ENCODE measurements at regions not wholly inside any gene's neighbourhood (a gene's known extent, or its start where the extent isn't known, plus 50 kb on each side); places are given as distances from the start of the nearest gene placed in this dataset.

DNA sequence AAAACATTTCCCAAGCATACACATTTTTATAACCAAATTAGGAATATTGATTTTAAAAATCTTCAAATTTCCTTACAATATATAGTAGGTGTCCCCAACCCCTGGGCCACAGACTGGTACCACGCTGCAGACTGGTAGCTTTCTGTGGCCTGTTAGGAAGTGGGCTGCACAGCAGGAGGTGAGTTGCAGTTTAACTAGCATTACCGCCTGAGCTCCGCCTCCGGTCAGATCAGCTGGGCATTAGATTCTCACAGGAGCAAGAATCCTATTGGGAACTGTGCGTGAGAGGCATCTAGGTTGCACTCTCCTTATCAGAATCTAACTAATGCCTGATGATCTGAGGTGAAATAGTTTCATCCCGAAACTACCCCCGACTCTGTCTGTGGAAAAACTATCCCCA is 62.1 kb downstream of the ZWINT start:
- H3K27me3 ChIP-seq (replicated peaks; ENCODE audit: insufficient read depth, low read length), result no peaks in the 10 kb centered on the region
- H3K9me2 ChIP-seq (replicated peaks; ENCODE audit: insufficient read depth, low read length), result no peaks in the 10 kb centered on the region
- H3K4me2 ChIP-seq (ENCODE audit: low read depth, low read length), result no peak overlapping the region
- H3K4me1 ChIP-seq (ENCODE audit: low read length), result no peaks in the 10 kb centered on the region
- H2AFZ ChIP-seq (ENCODE audit: low read length), result no peak overlapping the region
- H3K79me2 ChIP-seq (ENCODE audit: low read length), result no peaks in the 10 kb centered on the region
- no peaks in the 10 kb centered on the region for H3F3A ChIP-seq (ENCODE audit: insufficient read depth, low read length)
- H3K36me3 ChIP-seq (replicated peaks; ENCODE audit: insufficient read depth, low read length), result no peaks in the 10 kb centered on the region
- H3K9me3 ChIP-seq (replicated peaks; ENCODE audit: insufficient read depth, low read length), result no peaks in the 10 kb centered on the region
- no peaks in the 10 kb centered on the region for H4K20me1 ChIP-seq (ENCODE audit: insufficient read depth, low read length)
- H3K27ac ChIP-seq (ENCODE audit: low read length), result no peak overlapping the region
- no peak for DNase-seq
- TF ChIP-seq, protein P1, sequence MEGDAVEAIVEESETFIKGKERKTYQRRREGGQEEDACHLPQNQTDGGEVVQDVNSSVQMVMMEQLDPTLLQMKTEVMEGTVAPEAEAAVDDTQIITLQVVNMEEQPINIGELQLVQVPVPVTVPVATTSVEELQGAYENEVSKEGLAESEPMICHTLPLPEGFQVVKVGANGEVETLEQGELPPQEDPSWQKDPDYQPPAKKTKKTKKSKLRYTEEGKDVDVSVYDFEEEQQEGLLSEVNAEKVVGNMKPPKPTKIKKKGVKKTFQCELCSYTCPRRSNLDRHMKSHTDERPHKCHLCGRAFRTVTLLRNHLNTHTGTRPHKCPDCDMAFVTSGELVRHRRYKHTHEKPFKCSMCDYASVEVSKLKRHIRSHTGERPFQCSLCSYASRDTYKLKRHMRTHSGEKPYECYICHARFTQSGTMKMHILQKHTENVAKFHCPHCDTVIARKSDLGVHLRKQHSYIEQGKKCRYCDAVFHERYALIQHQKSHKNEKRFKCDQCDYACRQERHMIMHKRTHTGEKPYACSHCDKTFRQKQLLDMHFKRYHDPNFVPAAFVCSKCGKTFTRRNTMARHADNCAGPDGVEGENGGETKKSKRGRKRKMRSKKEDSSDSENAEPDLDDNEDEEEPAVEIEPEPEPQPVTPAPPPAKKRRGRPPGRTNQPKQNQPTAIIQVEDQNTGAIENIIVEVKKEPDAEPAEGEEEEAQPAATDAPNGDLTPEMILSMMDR (IDR thresholded peaks at IDR 0.05; ENCODE audit: low read length), result no peak
- no peak for TF ChIP-seq EZH2phosphoT487 (IDR thresholded peaks at IDR 0.05; ENCODE audit: low read length)
- TF ChIP-seq EZH2 (optimal IDR thresholded peaks at IDR 0.05; ENCODE audit: low read depth, low read length), result no peak
- H3K4me3 ChIP-seq (ENCODE audit: low read length), result no peak overlapping the region
- no peak overlapping the region for H3K9ac ChIP-seq (ENCODE audit: low read length)

DNA sequence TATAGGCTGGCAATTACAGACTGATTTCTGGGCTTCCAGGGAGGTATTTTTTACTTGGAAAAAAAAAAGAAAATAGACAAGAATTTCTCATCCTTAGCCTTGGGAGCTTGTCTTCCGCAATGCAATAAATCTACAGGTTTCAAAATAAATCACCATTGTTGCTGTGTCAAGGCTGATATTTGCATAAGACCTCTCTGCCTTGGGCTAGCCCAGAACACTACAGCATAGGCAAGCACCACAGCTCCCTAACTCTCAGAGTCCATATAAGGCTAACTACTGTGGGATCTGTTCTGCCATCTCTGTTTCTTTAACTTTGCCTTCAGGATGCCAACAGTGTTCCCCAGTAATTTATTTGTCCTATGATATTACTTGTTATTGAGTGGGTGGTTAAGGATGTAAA is 64.4 kb downstream of the ZWINT start:
- Histone ChIP-seq H2AFZ (ENCODE audit: low read length) (no peak overlapping the region), H3K9me2 (replicated peaks; ENCODE audit: insufficient read depth, low read length) (no peaks in the 10 kb centered on the region), H3K4me2 (ENCODE audit: low read depth, low read length) (no peak overlapping the region), H3K9me3 (replicated peaks; ENCODE audit: insufficient read depth, low read length) (no peaks in the 10 kb centered on the region), H4K20me1 (ENCODE audit: insufficient read depth, low read length) (no peaks in the 10 kb centered on the region), H3F3A (ENCODE audit: insufficient read depth, low read length) (no peaks in the 10 kb centered on the region), H3K36me3 (replicated peaks; ENCODE audit: insufficient read depth, low read length) (no peaks in the 10 kb centered on the region), H3K4me1 (ENCODE audit: low read length) (no peaks in the 10 kb centered on the region), H3K9ac (ENCODE audit: low read length) (no peak overlapping the region), H3K4me3 (ENCODE audit: low read length) (no peak overlapping the region), H3K27ac (ENCODE audit: low read length) (no peak overlapping the region), H3K79me2 (ENCODE audit: low read length) (no peaks in the 10 kb centered on the region), H3K27me3 (replicated peaks; ENCODE audit: insufficient read depth, low read length) (no peaks in the 10 kb centered on the region)
- DNase-seq, result no peak
- TF ChIP-seq EZH2phosphoT487 (IDR thresholded peaks at IDR 0.05; ENCODE audit: low read length) (no peak), EZH2 (optimal IDR thresholded peaks at IDR 0.05; ENCODE audit: low read depth, low read length) (no peak)
- TF ChIP-seq, protein P1 (IDR thresholded peaks at IDR 0.05; ENCODE audit: low read length), result no peak

GRCh38 chr10:56288403-56288802 is 72.7 kb downstream of the ZWINT start:
- DNase-seq, result no peak
- Histone ChIP-seq H3K4me2 (ENCODE audit: low read depth, low read length) (no peak overlapping the region), H3K27ac (ENCODE audit: low read length) (no peak overlapping the region), H3K36me3 (replicated peaks; ENCODE audit: insufficient read depth, low read length) (no peaks in the 10 kb centered on the region), H4K20me1 (ENCODE audit: insufficient read depth, low read length) (no peaks in the 10 kb centered on the region), H3K9me2 (replicated peaks; ENCODE audit: insufficient read depth, low read length) (no peaks in the 10 kb centered on the region), H3K79me2 (ENCODE audit: low read length) (no peaks in the 10 kb centered on the region), H3K27me3 (replicated peaks; ENCODE audit: insufficient read depth, low read length) (no peaks in the 10 kb centered on the region), H3K4me3 (ENCODE audit: low read length) (no peak overlapping the region), H3F3A (ENCODE audit: insufficient read depth, low read length) (no peaks in the 10 kb centered on the region), H3K4me1 (ENCODE audit: low read length) (no peaks in the 10 kb centered on the region), H3K9ac (ENCODE audit: low read length) (no peak overlapping the region), H2AFZ (ENCODE audit: low read length) (no peak overlapping the region), H3K9me3 (replicated peaks; ENCODE audit: insufficient read depth, low read length) (no peaks in the 10 kb centered on the region)
- TF ChIP-seq EZH2phosphoT487 (IDR thresholded peaks at IDR 0.05; ENCODE audit: low read length), result no peak
- TF ChIP-seq, protein P1 (IDR thresholded peaks at IDR 0.05; ENCODE audit: low read length), result no peak
- TF ChIP-seq EZH2 (optimal IDR thresholded peaks at IDR 0.05; ENCODE audit: low read depth, low read length), result no peak
